ENCODE measurements at regions not wholly inside any gene's neighbourhood (a gene's known extent, or its start where the extent isn't known, plus 50 kb on each side); places are given as distances from the start of the nearest gene placed in this dataset.

GRCh38 chr16:54846766-54847165 is 83.9 kb upstream of the IRX5 start:
- ChIA-PET CTCF (interaction anchor here (0.5 kb wide), 1 partner anchor 787 kb away, joined by 3 read pairs; no protein-coding TSS in a partner anchor), POLR2A (no interaction called here)
- DNase-seq (ENCODE audit: low read depth), result no peak
- H3K4me3 ChIP-seq (ENCODE audit: low read depth, low read length), result no peak overlapping the region
- no peaks in the 10 kb centered on the region for H3K27me3 ChIP-seq (ENCODE audit: control insufficient read depth, insufficient read depth, low read length)
- H3K36me3 ChIP-seq (ENCODE audit: control insufficient read depth, insufficient read depth, low read length), result no peaks in the 10 kb centered on the region
- TF ChIP-seq, protein P1, sequence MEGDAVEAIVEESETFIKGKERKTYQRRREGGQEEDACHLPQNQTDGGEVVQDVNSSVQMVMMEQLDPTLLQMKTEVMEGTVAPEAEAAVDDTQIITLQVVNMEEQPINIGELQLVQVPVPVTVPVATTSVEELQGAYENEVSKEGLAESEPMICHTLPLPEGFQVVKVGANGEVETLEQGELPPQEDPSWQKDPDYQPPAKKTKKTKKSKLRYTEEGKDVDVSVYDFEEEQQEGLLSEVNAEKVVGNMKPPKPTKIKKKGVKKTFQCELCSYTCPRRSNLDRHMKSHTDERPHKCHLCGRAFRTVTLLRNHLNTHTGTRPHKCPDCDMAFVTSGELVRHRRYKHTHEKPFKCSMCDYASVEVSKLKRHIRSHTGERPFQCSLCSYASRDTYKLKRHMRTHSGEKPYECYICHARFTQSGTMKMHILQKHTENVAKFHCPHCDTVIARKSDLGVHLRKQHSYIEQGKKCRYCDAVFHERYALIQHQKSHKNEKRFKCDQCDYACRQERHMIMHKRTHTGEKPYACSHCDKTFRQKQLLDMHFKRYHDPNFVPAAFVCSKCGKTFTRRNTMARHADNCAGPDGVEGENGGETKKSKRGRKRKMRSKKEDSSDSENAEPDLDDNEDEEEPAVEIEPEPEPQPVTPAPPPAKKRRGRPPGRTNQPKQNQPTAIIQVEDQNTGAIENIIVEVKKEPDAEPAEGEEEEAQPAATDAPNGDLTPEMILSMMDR (IDR thresholded peaks at IDR 0.05; ENCODE audit: insufficient read depth, low read depth, low read length), result no peak

- Histone ChIP-seq H3K4me3 (ENCODE audit: low read depth, low read length) (no peak overlapping the region), H3K36me3 (ENCODE audit: control insufficient read depth, insufficient read depth, low read length) (no peaks in the 10 kb centered on the region), H3K27me3 (ENCODE audit: control insufficient read depth, insufficient read depth, low read length) (no peaks in the 10 kb centered on the region)
- DNase-seq (ENCODE audit: low read depth), result no peak
- POLR2A ChIA-PET, result no interaction called here
- CTCF ChIA-PET, result no interaction called here
- TF ChIP-seq, protein P1 (IDR thresholded peaks at IDR 0.05; ENCODE audit: insufficient read depth, low read depth, low read length), result no peak
Measured at GRCh38 chr16:54843424-54843750, 87.3 kb upstream of the IRX5 start.

DNA sequence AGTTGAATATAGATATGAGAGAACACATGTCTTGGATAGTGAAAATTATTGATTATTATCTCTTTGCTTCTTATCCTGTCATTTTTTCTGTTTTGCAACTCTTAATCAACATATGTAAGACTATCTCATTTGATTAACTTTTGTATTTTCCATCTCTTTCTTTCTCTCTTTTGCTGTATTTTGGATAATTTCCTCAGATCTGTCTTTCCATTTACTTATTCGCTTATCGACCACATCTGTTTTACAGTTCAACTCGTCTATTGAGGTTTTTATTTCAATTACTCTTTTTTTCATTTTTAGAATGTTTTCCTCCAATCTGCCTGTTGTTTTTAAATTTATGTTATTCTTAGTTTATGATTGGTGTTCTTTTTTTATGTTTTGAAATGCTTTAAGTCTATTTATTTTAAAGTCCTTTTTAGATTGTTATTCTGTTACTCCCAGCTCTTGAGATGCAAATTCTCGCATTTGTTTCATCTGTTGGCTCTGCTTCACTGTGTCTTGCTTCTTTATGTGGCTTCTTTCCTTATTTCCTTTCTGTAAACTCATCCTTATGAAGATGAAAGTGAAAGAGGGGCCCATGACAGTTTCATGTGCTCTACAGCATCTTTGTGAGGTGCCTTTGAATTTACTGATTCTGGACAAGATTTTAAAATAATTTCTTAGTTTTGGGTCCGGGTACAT is 87.8 kb upstream of the IRX5 start:
- Histone ChIP-seq H3K4me3 (ENCODE audit: low read depth, low read length) (no peak overlapping the region), H3K36me3 (ENCODE audit: control insufficient read depth, insufficient read depth, low read length) (no peaks in the 10 kb centered on the region), H3K27me3 (ENCODE audit: control insufficient read depth, insufficient read depth, low read length) (no peaks in the 10 kb centered on the region)
- CTCF ChIA-PET, result no interaction called here
- DNase-seq (ENCODE audit: low read depth), result no peak
- POLR2A ChIA-PET, result no interaction called here
- TF ChIP-seq, protein P1 (IDR thresholded peaks at IDR 0.05; ENCODE audit: insufficient read depth, low read depth, low read length), result no peak

- no peaks in the 10 kb centered on the region for H3K36me3 ChIP-seq (ENCODE audit: control insufficient read depth, insufficient read depth, low read length)
- POLR2A ChIA-PET, result no interaction called here
- H3K27me3 ChIP-seq (ENCODE audit: control insufficient read depth, insufficient read depth, low read length), result no peaks in the 10 kb centered on the region
- CTCF ChIA-PET, result no interaction called here
- TF ChIP-seq, protein P1 (IDR thresholded peaks at IDR 0.05; ENCODE audit: insufficient read depth, low read depth, low read length), result no peak
- no peak overlapping the region for H3K4me3 ChIP-seq (ENCODE audit: low read depth, low read length)
- DNase-seq (ENCODE audit: low read depth), result no peak
Measured at GRCh38 chr16:54829691-54830090, 101.0 kb upstream of the IRX5 start.

- POLR2A ChIA-PET, result no interaction called here
Measured at GRCh38 chr16:54822892-54823291, 107.8 kb upstream of the IRX5 start.

More at GRCh38 chr16:54822892-54823291, 107.8 kb upstream of the IRX5 start:
- DNase-seq (ENCODE audit: low read depth), result no peak
- Histone ChIP-seq H3K27me3 (ENCODE audit: control insufficient read depth, insufficient read depth, low read length) (no peaks in the 10 kb centered on the region), H3K36me3 (ENCODE audit: control insufficient read depth, insufficient read depth, low read length) (no peaks in the 10 kb centered on the region), H3K4me3 (ENCODE audit: low read depth, low read length) (no peak overlapping the region)
- TF ChIP-seq, protein P1 (IDR thresholded peaks at IDR 0.05; ENCODE audit: insufficient read depth, low read depth, low read length), result no peak
- CTCF ChIA-PET, result interaction anchor here (1.1 to 1.6 kb wide), 2 partner anchors 12 to 15 kb away, joined by 4 read pairs; no protein-coding TSS in a partner anchor

All from BJ (cell line).